ENCODE measurements at regions not wholly inside any gene's neighbourhood (a gene's known extent, or its start where the extent isn't known, plus 50 kb on each side); places are given as distances from the start of the nearest gene placed in this dataset.
"Not testable (repeated sequence)": the region's sequence is repeated elsewhere in the genome, so short reads cannot be mapped to it uniquely, and the experiment has no call there.

- H3K27ac Mint-ChIP-seq: no peak overlapping the region
- ChIA-PET POLR2A (no interaction called here), CTCF (interaction anchor here (0.5 kb wide), 1 partner anchor 122 kb away, joined by 3 read pairs; no protein-coding TSS in a partner anchor)
- no peaks in the 10 kb centered on the region for H3K27me3 ChIP-seq (ENCODE audit: control insufficient read depth in 2 of 2, insufficient read depth in 2 of 2, low read length in 2 of 2)
- H3K9me3 Mint-ChIP-seq: peaks cover 0 to 1% (median 0%) of the 10 kb centered on the region in 11 donors
- H3K9me3 ChIP-seq (ENCODE audit: control insufficient read depth in 2 of 3, low read length in 3 of 3): no peaks in the 10 kb centered on the region
- no peak for DNase-seq
- ATAC-seq: no peak
- H3K27me3 Mint-ChIP-seq: no peaks in the 10 kb centered on the region
- no peak overlapping the region for H3K4me3 Mint-ChIP-seq
- H3K36me3 Mint-ChIP-seq: no peaks in the 10 kb centered on the region
- no peaks in the 10 kb centered on the region for H3K36me3 ChIP-seq (ENCODE audit: control insufficient read depth in 2 of 3, insufficient read depth in 3 of 3, low read length in 3 of 3)
- peaks cover 0 to 6% (median 0%) of the 10 kb centered on the region in 7 donors for H3K4me1 Mint-ChIP-seq
- intact Hi-C loops (cut with micrococcal nuclease): no loop called here
- no peak overlapping the region for H3K27ac ChIP-seq (ENCODE audit: low read depth, low read length)
- H3K4me3 ChIP-seq (ENCODE audit: low read length): no peak overlapping the region
- H3K4me1 ChIP-seq (ENCODE audit: control insufficient read depth in 2 of 2, insufficient read depth in 2 of 2, low read length in 2 of 2): no peaks in the 10 kb centered on the region
Observed at GRCh38 chr10:131034451-131034850, 277.1 kb downstream of the TCERG1L start.

- intact Hi-C loops (cut with micrococcal nuclease): no loop called here
- Mint-ChIP-seq H3K4me1 (peaks cover 0 to 6% (median 0%) of the 10 kb centered on the region in 7 donors), H3K9me3 (peaks cover 0 to 4% (median 0%) of the 10 kb centered on the region in 11 donors), H3K27me3 (no peaks in the 10 kb centered on the region), H3K36me3 (no peaks in the 10 kb centered on the region), H3K4me3 (no peak overlapping the region), H3K27ac (no peak overlapping the region)
- Histone ChIP-seq H3K4me3 (ENCODE audit: low read length) (no peak overlapping the region), H3K36me3 (ENCODE audit: control insufficient read depth in 2 of 3, insufficient read depth in 3 of 3, low read length in 3 of 3) (no peaks in the 10 kb centered on the region), H3K9me3 (ENCODE audit: control insufficient read depth in 2 of 3, low read length in 3 of 3) (no peaks in the 10 kb centered on the region), H3K27ac (ENCODE audit: low read depth, low read length) (no peak overlapping the region), H3K4me1 (ENCODE audit: control insufficient read depth in 2 of 2, insufficient read depth in 2 of 2, low read length in 2 of 2) (no peaks in the 10 kb centered on the region), H3K27me3 (ENCODE audit: control insufficient read depth in 2 of 2, insufficient read depth in 2 of 2, low read length in 2 of 2) (no peaks in the 10 kb centered on the region)
- CTCF ChIA-PET: no interaction called here
- POLR2A ChIA-PET: no interaction called here
- no peak for ATAC-seq
- DNase-seq: no peak
Observed at GRCh38 chr10:131035779-131036178, 275.7 kb downstream of the TCERG1L start.

GRCh38 chr10:131038056-131038455, 273.5 kb downstream of the TCERG1L start:
- Histone ChIP-seq H3K27me3 (ENCODE audit: control insufficient read depth in 2 of 2, insufficient read depth in 2 of 2, low read length in 2 of 2) (no peaks in the 10 kb centered on the region), H3K9me3 (ENCODE audit: control insufficient read depth in 2 of 3, low read length in 3 of 3) (no peaks in the 10 kb centered on the region), H3K36me3 (ENCODE audit: control insufficient read depth in 2 of 3, insufficient read depth in 3 of 3, low read length in 3 of 3) (no peaks in the 10 kb centered on the region), H3K4me1 (ENCODE audit: control insufficient read depth in 2 of 2, insufficient read depth in 2 of 2, low read length in 2 of 2) (no peaks in the 10 kb centered on the region), H3K27ac (ENCODE audit: low read depth, low read length) (no peak overlapping the region), H3K4me3 (ENCODE audit: low read length) (no peak overlapping the region)
- DNase-seq: no peak
- intact Hi-C loops (cut with micrococcal nuclease): no loop called here
- POLR2A ChIA-PET: no interaction called here
- Mint-ChIP-seq H3K4me1 (peaks cover 0 to 1% (median 0%) of the 10 kb centered on the region in 7 donors), H3K27ac (no peak overlapping the region), H3K36me3 (no peaks in the 10 kb centered on the region), H3K9me3 (peaks cover 0 to 4% (median 0%) of the 10 kb centered on the region in 11 donors), H3K27me3 (no peaks in the 10 kb centered on the region), H3K4me3 (no peak overlapping the region)
- CTCF ChIA-PET: no interaction called here
- no peak for ATAC-seq

GRCh38 chr10:131041031-131041430, 270.5 kb downstream of the TCERG1L start:
- CTCF ChIA-PET: no interaction called here
- intact Hi-C loops (cut with micrococcal nuclease): no loop called here

DNA sequence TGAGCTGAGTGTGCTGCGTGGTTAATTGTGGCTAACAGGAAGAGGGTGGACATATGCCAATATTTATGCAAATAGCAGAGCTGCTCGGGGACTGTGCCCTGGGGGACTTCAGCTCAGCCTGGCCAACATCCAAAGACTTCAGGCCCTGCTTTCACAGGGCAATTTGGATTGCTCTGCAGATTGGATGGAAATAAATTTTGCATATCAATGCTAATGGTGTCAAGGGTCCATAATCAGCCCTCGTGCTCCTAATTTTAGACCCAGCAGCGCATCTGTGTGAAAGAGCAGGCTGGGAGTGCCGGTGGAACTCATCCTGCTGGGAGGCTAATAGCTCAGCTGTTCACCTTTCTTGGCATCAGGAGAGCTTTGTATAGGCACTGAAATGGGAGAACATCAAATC, 270.1 kb downstream of the TCERG1L start:
- Histone ChIP-seq H3K27ac (ENCODE audit: low read depth, low read length) (no peak overlapping the region), H3K4me1 (ENCODE audit: control insufficient read depth in 2 of 2, insufficient read depth in 2 of 2, low read length in 2 of 2) (no peaks in the 10 kb centered on the region), H3K27me3 (ENCODE audit: control insufficient read depth in 2 of 2, insufficient read depth in 2 of 2, low read length in 2 of 2) (no peaks in the 10 kb centered on the region), H3K4me3 (ENCODE audit: low read length) (no peak overlapping the region), H3K9me3 (ENCODE audit: control insufficient read depth in 2 of 3, low read length in 3 of 3) (no peaks in the 10 kb centered on the region), H3K36me3 (ENCODE audit: control insufficient read depth in 2 of 3, insufficient read depth in 3 of 3, low read length in 3 of 3) (no peaks in the 10 kb centered on the region)
- intact Hi-C loops (cut with micrococcal nuclease): no loop called here
- no peaks in the 10 kb centered on the region for H3K36me3 Mint-ChIP-seq
- DNase-seq: no peak
- ATAC-seq: no peak
- no peak overlapping the region for H3K27ac Mint-ChIP-seq
- ChIA-PET CTCF (no interaction called here), POLR2A (no interaction called here)
- H3K4me3 Mint-ChIP-seq: no peak overlapping the region
- H3K27me3 Mint-ChIP-seq: peaks cover 0 to 4% (median 0%) of the 10 kb centered on the region in 5 donors
- H3K9me3 Mint-ChIP-seq: peaks cover 0 to 4% (median 0%) of the 10 kb centered on the region in 11 donors
- H3K4me1 Mint-ChIP-seq: peaks cover 0 to 1% (median 0%) of the 10 kb centered on the region in 7 donors

More at GRCh38 chr10:131041031-131041430, 270.5 kb downstream of the TCERG1L start:
- H3K9me3 ChIP-seq (ENCODE audit: control insufficient read depth in 2 of 3, low read length in 3 of 3): no peaks in the 10 kb centered on the region
- Mint-ChIP-seq H3K9me3 (peaks cover 0 to 4% (median 0%) of the 10 kb centered on the region in 11 donors), H3K4me3 (no peak overlapping the region), H3K27me3 (peaks cover 0 to under 1% (median 0%) of the 10 kb centered on the region in 5 donors), H3K36me3 (no peaks in the 10 kb centered on the region), H3K4me1 (peaks cover 0 to 1% (median 0%) of the 10 kb centered on the region in 7 donors), H3K27ac (no peak overlapping the region)
- no peaks in the 10 kb centered on the region for H3K36me3 ChIP-seq (ENCODE audit: control insufficient read depth in 2 of 3, insufficient read depth in 3 of 3, low read length in 3 of 3)
- H3K27ac ChIP-seq (ENCODE audit: low read depth, low read length): no peak overlapping the region
- no peaks in the 10 kb centered on the region for H3K4me1 ChIP-seq (ENCODE audit: control insufficient read depth in 2 of 2, insufficient read depth in 2 of 2, low read length in 2 of 2)
- ATAC-seq (no peak), DNase-seq (no peak)
- POLR2A ChIA-PET: no interaction called here
- H3K4me3 ChIP-seq (ENCODE audit: low read length): no peak overlapping the region
- no peaks in the 10 kb centered on the region for H3K27me3 ChIP-seq (ENCODE audit: control insufficient read depth in 2 of 2, insufficient read depth in 2 of 2, low read length in 2 of 2)

GRCh38 chr10:131042015-131042414, 269.5 kb downstream of the TCERG1L start:
- H3K4me1 Mint-ChIP-seq; CTCF ChIA-PET; H3K4me3 Mint-ChIP-seq; H3K4me1 ChIP-seq (ENCODE audit: control insufficient read depth in 2 of 2, insufficient read depth in 2 of 2, low read length in 2 of 2); H3K27me3 ChIP-seq (ENCODE audit: control insufficient read depth in 2 of 2, insufficient read depth in 2 of 2, low read length in 2 of 2); intact Hi-C loops (cut with micrococcal nuclease); H3K9me3 Mint-ChIP-seq; H3K9me3 ChIP-seq (ENCODE audit: control insufficient read depth in 2 of 3, low read length in 3 of 3); DNase-seq; ATAC-seq; H3K36me3 ChIP-seq (ENCODE audit: control insufficient read depth in 2 of 3, insufficient read depth in 3 of 3, low read length in 3 of 3); H3K27me3 Mint-ChIP-seq; POLR2A ChIA-PET; H3K4me3 ChIP-seq (ENCODE audit: low read length); H3K27ac ChIP-seq (ENCODE audit: low read depth, low read length); H3K27ac Mint-ChIP-seq; H3K36me3 Mint-ChIP-seq: not testable (repeated sequence)
